H9 (cell line): ENCODE measurements at regions not wholly inside any gene's neighbourhood (a gene's known extent, or its start where the extent isn't known, plus 50 kb on each side); places are given as distances from the start of the nearest gene placed in this dataset.

ENCODE experiments used
- DNase-seq: peaks from one replicate; pipeline ENCODE4 v3.0.0-alpha.2; 2017
- H2AFZ ChIP-seq: one replicate; pipeline ENCODE4 v1.6.1; 2013; ENCODE audit warnings: mild to moderate bottlenecking, low read length, control low read depth, moderate library complexity
- H2AK5ac ChIP-seq: 2 replicates; pipeline ENCODE4 v1.6.1; 2013; ENCODE audit warnings: low read length, control low read depth, mixed read lengths; ENCODE audit not compliant: insufficient read length
- H2BK120ac ChIP-seq: one replicate; pipeline ENCODE4 v1.6.1; 2013; ENCODE audit warnings: low read depth, mild to moderate bottlenecking, low read length, control low read depth, inconsistent platforms; ENCODE audit not compliant: poor library complexity, severe bottlenecking
- H2BK12ac ChIP-seq: 2 replicates; pipeline ENCODE4 v1.6.1; 2013; ENCODE audit warnings: low read length, control low read depth, mixed read lengths, low read depth; ENCODE audit not compliant: insufficient read length
- H2BK15ac ChIP-seq: 2 replicates; pipeline ENCODE4 v1.6.1; 2013; ENCODE audit warnings: low read depth, low read length, control low read depth
- H2BK20ac ChIP-seq: one replicate; pipeline ENCODE4 v1.6.1; 2013; ENCODE audit warnings: low read depth, mild to moderate bottlenecking, low read length, control low read depth, inconsistent platforms; ENCODE audit not compliant: poor library complexity, severe bottlenecking
- H2BK5ac ChIP-seq: 2 replicates; pipeline ENCODE4 v1.6.1; 2013; ENCODE audit warnings: low read length, control low read depth, mixed read lengths; ENCODE audit not compliant: insufficient read length
- H3K14ac ChIP-seq: 2 replicates; pipeline ENCODE4 v1.6.1; 2013; ENCODE audit warnings: low read length, control low read depth; ENCODE audit not compliant: insufficient read depth
- H3K18ac ChIP-seq: 2 replicates; pipeline ENCODE4 v1.6.1; 2013; ENCODE audit warnings: low read depth, mild to moderate bottlenecking, mixed read lengths, low read length, control low read depth; ENCODE audit not compliant: insufficient read length
- H3K23ac ChIP-seq: 2 replicates; pipeline ENCODE4 v1.6.1; 2013; ENCODE audit warnings: low read length, control low read depth, mixed read lengths, low read depth; ENCODE audit not compliant: insufficient read length
- H3K23me2 ChIP-seq: 2 replicates; pipeline ENCODE4 v1.6.1; 2013; ENCODE audit warnings: low read depth, mild to moderate bottlenecking, mixed read lengths, low read length, control low read depth; ENCODE audit not compliant: insufficient read length, poor library complexity, severe bottlenecking
- H3K27ac ChIP-seq: 2 replicates; pipeline ENCODE4 v1.5.1; 2013; ENCODE audit warnings: low read length, control low read depth, mixed read lengths, low read depth; ENCODE audit not compliant: insufficient read length
- H3K27me3 ChIP-seq: 2 replicates; pipeline ENCODE4 v1.6.1; 2013; ENCODE audit warnings: low read length, control low read depth, inconsistent platforms; ENCODE audit not compliant: insufficient read depth
- H3K4ac ChIP-seq: 2 replicates; pipeline ENCODE4 v1.6.1; 2013; ENCODE audit warnings: low read depth, mild to moderate bottlenecking, control low read depth, inconsistent platforms, low read length, moderate library complexity
- H3K4me1 ChIP-seq: 2 replicates; pipeline ENCODE4 v1.6.1; 2013; ENCODE audit warnings: low read length, control low read depth, inconsistent platforms; ENCODE audit not compliant: insufficient read depth
- H3K4me2 ChIP-seq: 2 replicates; pipeline ENCODE4 v1.6.1; 2013; ENCODE audit warnings: low read length, control low read depth, mixed read lengths; ENCODE audit not compliant: insufficient read length, insufficient read depth
- H3K56ac ChIP-seq: 2 replicates; pipeline ENCODE4 v1.6.1; 2013; ENCODE audit warnings: low read depth, mild to moderate bottlenecking, mixed read lengths, low read length, control low read depth; ENCODE audit not compliant: insufficient read length
- H3K79me1 ChIP-seq: 2 replicates; pipeline ENCODE4 v1.6.1; 2013; ENCODE audit warnings: low read depth, mild to moderate bottlenecking, moderate library complexity, low read length, control low read depth, inconsistent platforms; ENCODE audit not compliant: insufficient read depth, poor library complexity, severe bottlenecking
- H3K79me2 ChIP-seq: 2 replicates; pipeline ENCODE4 v1.6.1; 2013; ENCODE audit warnings: low read length, control low read depth, inconsistent platforms; ENCODE audit not compliant: insufficient read depth
- H3K9ac ChIP-seq: 2 replicates; pipeline ENCODE4 v1.6.1; 2013; ENCODE audit warnings: low read length, control low read depth, mixed read lengths; ENCODE audit not compliant: insufficient read length; ENCODE audit errors: extremely low read depth
- H3K9me3 ChIP-seq: one replicate; pipeline ENCODE4 v1.6.1; 2013; ENCODE audit warnings: low read depth, low read length, inconsistent platforms; ENCODE audit not compliant: control insufficient read depth
- H3T11ph ChIP-seq: one replicate; pipeline ENCODE4 v1.6.1; 2013; ENCODE audit warnings: mild to moderate bottlenecking, low read length, control low read depth, inconsistent platforms
- H4K20me1 ChIP-seq: one replicate; pipeline ENCODE4 v1.6.1; 2013; ENCODE audit not compliant: control insufficient read depth, insufficient read length, insufficient read depth
- H4K5ac ChIP-seq: 2 replicates; pipeline ENCODE4 v1.6.1; 2013; ENCODE audit warnings: low read depth, mild to moderate bottlenecking, mixed read lengths, low read length, control low read depth; ENCODE audit not compliant: insufficient read length
- H4K8ac ChIP-seq: replicated peaks from 2 replicates; pipeline ENCODE4 v1.6.1; 2013; ENCODE audit warnings: low read length, control low read depth, mixed read lengths, low read depth; ENCODE audit not compliant: insufficient read length
- H4K91ac ChIP-seq: 2 replicates; pipeline ENCODE4 v1.6.1; 2013; ENCODE audit warnings: low read depth, mild to moderate bottlenecking, moderate library complexity, mixed read lengths, low read length, control low read depth; ENCODE audit not compliant: insufficient read length
- H3K27ac Mint-ChIP-seq, 3 experiments: 2 replicates in 2 of 3; 3 replicates in 1 of 3; pipeline ENCODE4 v1.8.0; 2020 to 2021; ENCODE audit warnings: mixed read lengths in 3 of 3, mild to moderate bottlenecking in 1 of 3, moderate library complexity in 1 of 3
- H3K27me3 Mint-ChIP-seq: 2 replicates; pipeline ENCODE4 v1.8.0; 2021; ENCODE audit warnings: low read depth, mild to moderate bottlenecking, moderate library complexity, mixed read lengths
- H3K36me3 Mint-ChIP-seq, 3 experiments: 2 replicates in 2 of 3; 3 replicates in 1 of 3; pipeline ENCODE4 v1.8.0; 2020 to 2021; ENCODE audit warnings: low read depth in 3 of 3, mixed read lengths in 3 of 3; ENCODE audit not compliant: insufficient read depth in 1 of 3
- H3K4me1 Mint-ChIP-seq, 2 experiments: 2 replicates each; pipeline ENCODE4 v1.8.0; 2020; ENCODE audit warnings: mixed read lengths in 2 of 2
- H3K4me3 Mint-ChIP-seq, 2 experiments: 2 replicates in 1 of 2; 3 replicates in 1 of 2; pipeline ENCODE4 v1.8.0; 2020 to 2021; ENCODE audit warnings: mild to moderate bottlenecking in 2 of 2, mixed read lengths in 2 of 2, moderate library complexity in 1 of 2
- H3K9me3 Mint-ChIP-seq, 2 experiments: 2 replicates in 1 of 2; 3 replicates in 1 of 2; pipeline ENCODE4 v1.8.0; 2020; ENCODE audit warnings: mild to moderate bottlenecking in 2 of 2, mixed read lengths in 2 of 2, moderate library complexity in 1 of 2
- CTCF ChIP-seq: fragments of 200-600 bp; sonication (generic); conservative IDR thresholded peaks from 3 replicates; pipeline ENCODE4 v1.8.0; 2021; ENCODE audit warnings: antibody characterized with exemption, mild to moderate bottlenecking

GRCh38 chr13:83620530-83621220 lies 261.6 kb downstream of the SLITRK1 start:
- Histone ChIP-seq H3K56ac (no peak overlapping the region), H3K23ac (no peak overlapping the region), H3K23me2 (no peaks in the 10 kb centered on the region), H3K9me3 (no peaks in the 10 kb centered on the region), H3T11ph (no peak overlapping the region), H3K27me3 (no peaks in the 10 kb centered on the region), H3K14ac (no peak overlapping the region), H4K20me1 (no peaks in the 10 kb centered on the region), H2BK5ac (no peak overlapping the region), H3K79me2 (no peaks in the 10 kb centered on the region), H3K18ac (no peak overlapping the region), H3K4me1 (no peaks in the 10 kb centered on the region), H3K9ac (no peak overlapping the region), H2BK15ac (no peak overlapping the region), H4K8ac (no peak overlapping the region), H2AK5ac (no peak overlapping the region), H2BK12ac (no peak overlapping the region), H2AFZ (no peak overlapping the region), H2BK120ac (no peak overlapping the region), H4K91ac (no peak overlapping the region), H2BK20ac (no peak overlapping the region), H3K4me2 (no peak overlapping the region), H3K4ac (no peak overlapping the region), H4K5ac (no peak overlapping the region), H3K79me1 (no peaks in the 10 kb centered on the region), H3K27ac (no peak overlapping the region)
- H3K9me3 Mint-ChIP-seq, result no peaks in the 10 kb centered on the region
- no peak overlapping the region for H3K4me3 Mint-ChIP-seq
- no peak for DNase-seq
- H3K4me1 Mint-ChIP-seq, result no peaks in the 10 kb centered on the region
- H3K27me3 Mint-ChIP-seq, result no peaks in the 10 kb centered on the region
- no peak overlapping the region for H3K27ac Mint-ChIP-seq
- TF ChIP-seq CTCF, result no peak
- no peaks in the 10 kb centered on the region for H3K36me3 Mint-ChIP-seq
